Fibroblast of villous mesenchyme (primary cell): ENCODE measurements at regions not wholly inside any gene's neighbourhood (a gene's known extent, or its start where the extent isn't known, plus 50 kb on each side); places are given as distances from the start of the nearest gene placed in this dataset.

Source experiments
- DNase-seq: peaks from one replicate; pipeline ENCODE4 v3.0.0-alpha.2; 2010; ENCODE audit warnings: low read depth
- H3K4me3 ChIP-seq: 2 replicates; pipeline ENCODE4 v1.5.1; 2011; ENCODE audit warnings: low read depth, mild to moderate bottlenecking, low read length
- CTCF ChIP-seq: IDR thresholded peaks from 2 replicates; pipeline ENCODE4 v1.5.1; 2012; ENCODE audit warnings: low read depth, mild to moderate bottlenecking, low read length; ENCODE audit not compliant: insufficient read depth

- H3K4me3 ChIP-seq = no peak overlapping the region
- TF ChIP-seq CTCF = no peak
- no peak for DNase-seq
These were observed 396.5 kb downstream of the POM121L12 start for GRCh38 chr7:53431901-53432300.

- TF ChIP-seq CTCF = no peak
- H3K4me3 ChIP-seq = no peak overlapping the region
- DNase-seq = no peak
These were observed 401.9 kb downstream of the POM121L12 start for GRCh38 chr7:53437336-53437735.

GRCh38 chr7:53446170-53446569, 410.7 kb downstream of the POM121L12 start:
- DNase-seq = no peak
- no peak overlapping the region for H3K4me3 ChIP-seq
- no peak for TF ChIP-seq CTCF

GRCh38 chr7:53458636-53459035, 423.2 kb downstream of the POM121L12 start:
- no peak for TF ChIP-seq CTCF

GRCh38 chr7:53466371-53466770, 430.9 kb downstream of the POM121L12 start:
- H3K4me3 ChIP-seq = no peak overlapping the region
- DNase-seq = no peak
- TF ChIP-seq CTCF = no peak

More at GRCh38 chr7:53458636-53459035, 423.2 kb downstream of the POM121L12 start:
- DNase-seq = no peak
- no peak overlapping the region for H3K4me3 ChIP-seq

- DNase-seq = no peak
- TF ChIP-seq CTCF = no peak
- no peak overlapping the region for H3K4me3 ChIP-seq
These were observed 435.0 kb downstream of the POM121L12 start for GRCh38 chr7:53470336-53470970.

- DNase-seq = no peak
- no peak overlapping the region for H3K4me3 ChIP-seq
- no peak for TF ChIP-seq CTCF
These were observed 437.9 kb downstream of the POM121L12 start for GRCh38 chr7:53473371-53473770.
